Activated T-cell treated with anti-CD3 and anti-CD28 coated beads, Interleukin-2, amount 50 U/mL, for 72 hours (primary cell): ENCODE measurements at regions not wholly inside any gene's neighbourhood (a gene's known extent, or its start where the extent isn't known, plus 50 kb on each side); places are given as distances from the start of the nearest gene placed in this dataset.
"Not testable (repeated sequence)": the region's sequence is repeated elsewhere in the genome, so short reads cannot be mapped to it uniquely, and the experiment has no call there.

Experiments used
- ATAC-seq, 2 donors: fragments of 150-1000 bp; cut with Tn5 transposase; replicated peaks in 1 of 2; 2 replicates each; pipeline ENCODE4 v1.10.0; 2021; ENCODE audit warnings: moderate library complexity in 2 of 2, mild to moderate bottlenecking in 1 of 2
- DNase-seq, 2 donors: peaks; one replicate each; pipeline ENCODE4 v3.0.0; 2021 to 2022; ENCODE audit warnings: mixed read lengths in 1 of 2
- H3K27ac Mint-ChIP-seq: one replicate; pipeline ENCODE4 v1.8.0; 2022; ENCODE audit warnings: mild to moderate bottlenecking, moderate library complexity, mixed read lengths
- H3K27me3 Mint-ChIP-seq: one replicate; pipeline ENCODE4 v1.8.0; 2022; ENCODE audit warnings: low read depth, mixed read lengths
- H3K36me3 Mint-ChIP-seq, 2 donors: one replicate each; pipeline ENCODE4 v1.8.0; 2022; ENCODE audit warnings: mixed read lengths in 2 of 2, mild to moderate bottlenecking in 1 of 2; ENCODE audit not compliant: insufficient read depth in 2 of 2
- H3K4me1 Mint-ChIP-seq: one replicate; pipeline ENCODE4 v1.8.0; 2022; ENCODE audit warnings: low read depth, mixed read lengths
- H3K4me3 Mint-ChIP-seq, 2 donors: one replicate each; pipeline ENCODE4 v1.8.0; 2022; ENCODE audit warnings: mild to moderate bottlenecking in 2 of 2, mixed read lengths in 2 of 2, moderate library complexity in 2 of 2
- H3K9me3 Mint-ChIP-seq, 2 donors: one replicate each; pipeline ENCODE4 v1.8.0; 2022; ENCODE audit warnings: mixed read lengths in 2 of 2

DNA sequence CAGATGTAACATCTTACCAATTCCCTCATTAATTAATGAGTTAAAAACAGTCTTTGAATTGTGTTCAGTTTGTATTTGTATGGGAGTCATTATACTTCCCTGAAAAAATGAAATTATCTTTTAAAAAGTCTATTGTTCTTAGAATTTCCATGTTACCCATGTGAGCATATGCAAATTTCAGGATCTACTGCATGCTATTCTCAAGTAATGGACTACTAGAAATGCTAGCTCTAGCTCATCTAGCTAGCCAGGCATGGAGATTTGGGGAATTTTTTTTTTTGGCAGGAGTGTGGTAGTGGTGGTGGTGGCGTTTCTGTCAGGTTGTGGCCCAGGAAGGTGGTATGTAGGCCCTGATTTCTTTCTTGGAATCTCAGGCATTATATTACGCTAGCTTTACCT, 218.4 kb downstream of the AEBP2 start:
- ATAC-seq (no peak), DNase-seq (no peak)
- no peaks in the 10 kb centered on the region for H3K4me1 Mint-ChIP-seq
- no peaks in the 10 kb centered on the region for H3K27me3 Mint-ChIP-seq
- no peaks in the 10 kb centered on the region for H3K36me3 Mint-ChIP-seq
- H3K4me3 Mint-ChIP-seq: no peak overlapping the region
- H3K27ac Mint-ChIP-seq: no peak overlapping the region
- no peaks in the 10 kb centered on the region for H3K9me3 Mint-ChIP-seq

DNA sequence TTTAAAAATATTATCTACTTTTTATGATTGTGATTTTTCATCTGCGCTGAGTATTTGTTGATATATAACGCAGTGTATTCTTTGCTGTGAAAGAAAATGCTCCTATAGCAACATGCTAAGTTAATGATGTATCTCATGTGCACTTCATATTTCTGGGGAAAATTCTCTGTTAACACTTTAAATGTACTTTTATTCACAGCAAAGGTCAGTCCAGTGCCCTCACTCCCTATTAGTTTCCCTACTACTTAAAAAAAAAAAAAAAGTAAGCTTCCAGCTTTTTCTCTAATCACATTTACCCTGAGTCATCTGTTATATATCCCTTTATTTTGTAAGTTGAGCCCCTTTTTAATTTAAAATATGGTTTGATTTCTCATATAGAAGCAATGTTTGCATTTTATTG, 219.8 kb downstream of the AEBP2 start:
- Mint-ChIP-seq H3K27me3 (no peaks in the 10 kb centered on the region), H3K9me3 (peaks cover 2 to 3% of the 10 kb centered on the region in 2 donors), H3K27ac (no peak overlapping the region), H3K4me3 (no peak overlapping the region), H3K4me1 (no peaks in the 10 kb centered on the region), H3K36me3 (no peaks in the 10 kb centered on the region)
- ATAC-seq (no peak), DNase-seq (no peak)

DNA sequence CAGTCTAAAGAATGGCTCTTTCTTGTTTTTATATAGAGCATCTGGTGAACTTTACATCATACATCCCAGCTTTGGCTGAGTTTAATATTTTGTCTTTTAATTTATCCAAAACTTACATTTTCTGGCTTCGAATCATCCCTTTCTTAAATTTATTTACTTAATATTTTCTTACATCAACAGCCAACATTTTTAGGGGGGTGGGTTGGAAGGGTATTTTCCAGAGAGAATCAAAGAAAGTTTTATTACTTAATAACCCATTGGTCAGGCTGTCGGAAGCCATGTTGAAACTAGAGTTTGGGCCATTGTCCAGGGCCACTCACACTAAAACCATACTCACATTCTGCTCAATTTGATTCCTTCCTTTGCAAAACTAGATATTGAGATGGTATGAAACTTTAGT, 220.2 kb downstream of the AEBP2 start:
- no peak overlapping the region for H3K4me3 Mint-ChIP-seq
- H3K9me3 Mint-ChIP-seq: peaks cover 2 to 3% of the 10 kb centered on the region in 2 donors
- no peaks in the 10 kb centered on the region for H3K4me1 Mint-ChIP-seq
- H3K27ac Mint-ChIP-seq: no peak overlapping the region
- ATAC-seq (no peak), DNase-seq (no peak)
- no peaks in the 10 kb centered on the region for H3K36me3 Mint-ChIP-seq
- no peaks in the 10 kb centered on the region for H3K27me3 Mint-ChIP-seq

DNA sequence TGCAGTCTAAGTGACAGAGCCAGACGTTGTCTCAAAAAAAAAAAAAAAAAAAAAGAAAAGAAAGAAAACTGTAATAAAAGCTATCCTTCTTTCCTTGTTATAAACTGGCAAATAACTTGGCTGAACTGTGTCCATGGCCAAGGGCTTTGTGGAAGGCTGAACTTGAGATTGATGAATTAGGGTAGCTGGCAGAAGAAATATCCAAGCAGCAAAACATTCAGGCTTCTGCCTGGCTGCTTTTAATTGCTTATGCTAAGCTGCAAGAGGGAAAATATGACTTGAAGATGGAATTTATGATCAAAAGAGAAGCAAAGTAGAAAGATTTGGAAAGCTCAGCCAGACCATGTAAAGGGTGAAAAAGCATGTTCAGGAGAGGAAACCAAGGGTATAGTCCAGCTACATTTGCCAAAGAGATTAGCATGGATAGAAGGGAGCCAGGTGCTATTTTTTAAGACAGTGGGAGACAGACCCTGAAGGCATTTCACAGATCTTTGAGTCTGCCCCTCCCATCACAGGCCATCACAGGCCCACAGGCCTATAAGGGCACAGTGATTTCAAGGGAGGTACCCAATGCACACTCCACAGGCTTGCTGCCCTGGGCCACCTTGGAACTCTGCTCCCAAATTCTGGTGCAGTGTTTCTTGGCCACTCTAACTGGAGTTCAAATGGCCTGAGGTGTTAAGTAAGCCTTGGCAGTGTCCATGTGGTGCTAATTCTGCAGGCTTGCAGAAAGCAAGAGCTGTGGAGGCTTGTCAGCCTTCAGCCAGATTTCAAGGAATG, 226.0 kb downstream of the AEBP2 start:
- no peak for ATAC-seq
- Mint-ChIP-seq H3K4me1 (no peaks in the 10 kb centered on the region), H3K4me3 (no peak overlapping the region), H3K27me3 (no peaks in the 10 kb centered on the region), H3K9me3 (peaks cover 2 to 3% of the 10 kb centered on the region in 2 donors), H3K36me3 (no peaks in the 10 kb centered on the region), H3K27ac (no peak overlapping the region)
- DNase-seq: no peak

DNA sequence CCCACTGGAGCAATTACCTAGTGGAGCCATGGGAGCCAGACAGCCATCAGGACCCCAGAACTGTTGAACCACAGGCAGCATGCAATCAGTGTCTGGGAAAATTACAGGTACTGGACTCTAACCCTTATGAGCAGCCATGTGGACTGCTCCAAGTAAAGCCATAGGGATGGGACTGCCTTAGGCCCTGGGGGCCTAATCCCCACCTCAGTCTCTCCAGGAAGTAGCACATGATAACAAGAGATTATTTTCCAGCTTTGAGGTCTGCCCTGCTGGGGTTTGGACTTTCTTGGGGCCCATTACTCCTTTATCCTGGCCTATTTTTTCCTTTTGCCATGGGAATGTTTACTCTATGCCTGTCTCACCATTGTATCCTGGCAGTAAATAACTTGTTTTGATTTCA, 226.8 kb downstream of the AEBP2 start:
- Mint-ChIP-seq H3K36me3 (no peaks in the 10 kb centered on the region), H3K27me3 (no peaks in the 10 kb centered on the region), H3K4me3 (no peak overlapping the region), H3K9me3 (peaks cover 2 to 3% of the 10 kb centered on the region in 2 donors), H3K4me1 (no peaks in the 10 kb centered on the region), H3K27ac (no peak overlapping the region)
- ATAC-seq (no peak), DNase-seq (no peak)

DNA sequence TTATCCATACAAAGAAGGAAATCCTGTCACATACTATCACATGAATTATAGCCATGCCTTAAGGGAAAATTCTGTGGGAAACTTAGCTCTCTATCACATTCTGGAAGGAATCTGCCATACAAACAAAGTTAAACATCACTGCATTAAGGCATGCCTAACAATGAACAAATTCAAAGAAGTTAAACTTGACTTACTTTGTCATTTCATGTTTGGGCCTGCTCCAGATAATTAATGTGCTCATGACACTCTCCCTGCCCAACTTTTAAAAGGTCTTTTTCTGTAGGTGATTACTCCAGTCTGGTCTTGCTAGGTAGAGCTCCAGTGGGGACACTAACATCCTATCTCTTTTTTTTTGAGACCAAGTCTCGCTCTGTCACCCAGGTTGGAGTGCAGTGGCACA, 230.5 kb downstream of the AEBP2 start:
- Mint-ChIP-seq H3K4me3 (no peak overlapping the region), H3K36me3 (no peaks in the 10 kb centered on the region), H3K4me1 (no peaks in the 10 kb centered on the region), H3K27me3 (no peaks in the 10 kb centered on the region), H3K27ac (no peak overlapping the region), H3K9me3 (no peaks in the 10 kb centered on the region)
- ATAC-seq (no peak), DNase-seq (no peak)

DNA sequence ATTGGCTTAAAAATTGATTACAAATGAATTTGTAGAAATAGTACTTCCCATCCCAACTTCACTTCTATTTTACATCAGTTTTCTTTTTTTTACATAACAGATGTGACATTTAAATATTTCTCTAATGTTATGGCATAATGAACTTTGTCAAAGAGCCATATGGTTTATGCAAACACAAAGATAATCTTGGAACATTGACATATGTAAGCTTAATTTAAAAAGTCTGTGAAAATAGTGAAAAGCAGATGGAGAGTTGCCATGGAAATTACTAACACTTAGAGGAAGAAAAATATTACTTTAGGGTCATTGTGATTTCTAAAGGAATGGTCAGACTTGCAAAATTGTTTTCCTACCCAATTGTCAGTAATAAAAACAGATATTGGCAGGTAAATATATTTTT, 232.4 kb downstream of the AEBP2 start:
- Mint-ChIP-seq H3K27me3 (no peaks in the 10 kb centered on the region), H3K36me3 (peaks cover 2 to 3% of the 10 kb centered on the region in 2 donors), H3K4me3 (no peak overlapping the region), H3K9me3 (peaks cover 3% of the 10 kb centered on the region in 2 donors), H3K4me1 (peaks cover 8% of the 10 kb centered on the region), H3K27ac (no peak overlapping the region)
- DNase-seq: no peak
- no peak for ATAC-seq

DNA sequence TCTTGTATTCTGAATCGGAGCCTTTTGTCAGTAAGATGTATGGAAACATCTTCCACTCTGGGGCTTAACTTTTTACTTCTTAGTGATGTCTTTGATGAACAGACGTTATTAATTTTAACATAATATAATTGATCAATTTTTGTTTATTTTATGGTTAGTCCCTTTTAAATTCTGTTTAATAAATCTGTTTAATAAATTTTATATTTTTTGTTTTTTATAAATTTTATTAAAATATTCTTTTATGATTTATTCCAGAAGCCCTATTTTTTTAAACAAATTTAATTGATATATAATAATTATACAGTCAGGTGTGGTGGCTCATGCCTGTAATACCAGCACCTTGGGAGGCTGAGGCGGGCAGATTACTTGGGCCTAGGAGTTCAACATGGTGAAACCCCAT, 235.1 kb downstream of the AEBP2 start:
- H3K4me3 Mint-ChIP-seq: no peak overlapping the region
- no peaks in the 10 kb centered on the region for H3K27me3 Mint-ChIP-seq
- no peak overlapping the region for H3K27ac Mint-ChIP-seq
- H3K36me3 Mint-ChIP-seq: peaks cover 11 to 13% of the 10 kb centered on the region in 2 donors
- H3K9me3 Mint-ChIP-seq: peaks cover 10 to 12% of the 10 kb centered on the region in 2 donors
- H3K4me1 Mint-ChIP-seq: peaks cover 28% of the 10 kb centered on the region
- ATAC-seq (no peak), DNase-seq (no peak)

DNA sequence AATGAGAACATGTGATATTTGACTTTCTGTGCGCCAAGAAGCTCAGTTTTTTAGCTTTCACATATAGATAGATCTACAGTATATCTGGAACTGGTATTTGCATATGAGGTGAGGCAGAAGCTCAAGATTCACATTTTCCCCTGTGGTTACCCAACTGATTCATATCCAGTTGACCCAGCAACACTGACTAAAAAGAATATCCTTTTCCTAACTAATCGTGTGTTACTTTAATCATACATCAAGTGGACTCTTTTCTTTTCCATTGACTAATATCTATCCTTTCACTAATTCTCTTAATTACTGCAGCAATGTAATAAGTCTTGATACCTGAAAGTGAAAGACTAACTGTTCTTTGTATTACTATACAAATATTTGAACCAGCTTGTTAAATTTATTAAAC, 236.1 kb downstream of the AEBP2 start:
- DNase-seq: peak; percentile 12 to 16
- no peak overlapping the region for H3K27ac Mint-ChIP-seq
- peaks cover 11 to 13% of the 10 kb centered on the region in 2 donors for H3K9me3 Mint-ChIP-seq
- H3K4me3 Mint-ChIP-seq: no peak overlapping the region
- H3K4me1 Mint-ChIP-seq: peaks cover 37% of the 10 kb centered on the region
- no peaks in the 10 kb centered on the region for H3K27me3 Mint-ChIP-seq
- peak; percentile 97 to 99 for ATAC-seq
- peaks cover 14 to 20% of the 10 kb centered on the region in 2 donors for H3K36me3 Mint-ChIP-seq

DNA sequence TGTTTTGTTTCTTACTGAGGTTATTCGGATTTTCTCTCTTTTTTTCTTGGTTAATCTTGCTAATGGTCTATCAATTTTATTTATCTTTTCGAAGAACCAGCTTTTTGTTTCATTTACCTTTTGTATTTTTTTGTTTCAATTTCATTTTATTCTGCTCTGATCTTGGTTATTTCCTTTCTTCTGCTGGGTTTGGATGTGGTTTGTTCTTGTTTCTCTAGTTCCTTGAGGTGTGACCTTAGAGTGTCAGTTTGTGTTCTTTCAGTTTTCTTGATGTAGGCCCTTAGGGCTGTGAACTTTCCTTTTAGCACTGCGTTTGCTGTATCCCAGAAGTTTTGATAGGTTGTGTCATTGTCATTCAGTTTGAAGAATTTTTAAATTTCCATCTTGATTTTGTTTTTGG, 239.2 kb downstream of the AEBP2 start:
- ATAC-seq, DNase-seq, H3K27me3 Mint-ChIP-seq: not testable (repeated sequence)
- Mint-ChIP-seq H3K4me3 (peak overlapping the region; percentile 48 to 51), H3K36me3 (peaks cover 14 to 24% of the 10 kb centered on the region in 2 donors), H3K27ac (peak overlapping the region; percentile 83), H3K4me1 (peaks cover 38% of the 10 kb centered on the region), H3K9me3 (peaks cover 11 to 13% of the 10 kb centered on the region in 2 donors)

DNA sequence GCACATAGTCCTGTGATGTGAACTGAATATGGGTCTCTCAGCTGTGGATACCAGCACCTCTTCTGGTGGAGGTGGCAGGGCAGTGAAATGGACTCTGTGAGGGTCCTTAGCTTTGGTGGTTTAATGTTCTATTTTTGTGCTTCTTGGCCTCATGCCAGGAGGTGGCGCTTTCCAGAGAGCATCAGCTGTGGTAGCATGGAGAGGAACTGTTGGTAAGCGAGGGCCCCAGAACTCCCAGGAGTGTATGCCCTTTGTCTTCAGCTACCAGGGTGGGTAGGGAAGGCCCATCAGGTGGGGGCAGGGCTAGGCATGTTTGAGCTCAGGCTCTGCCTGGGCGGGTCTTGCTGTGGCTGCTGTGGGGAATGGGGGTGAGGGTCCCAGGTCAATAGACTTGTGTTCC, 241.7 kb downstream of the AEBP2 start:
- peaks cover 14 to 24% of the 10 kb centered on the region in 2 donors for H3K36me3 Mint-ChIP-seq
- DNase-seq: no peak
- H3K9me3 Mint-ChIP-seq: peaks cover 11 to 13% of the 10 kb centered on the region in 2 donors
- H3K4me3 Mint-ChIP-seq: no peak overlapping the region
- no peak overlapping the region for H3K27ac Mint-ChIP-seq
- H3K27me3 Mint-ChIP-seq: no peaks in the 10 kb centered on the region
- H3K4me1 Mint-ChIP-seq: peaks cover 30% of the 10 kb centered on the region
- ATAC-seq: no peak

DNA sequence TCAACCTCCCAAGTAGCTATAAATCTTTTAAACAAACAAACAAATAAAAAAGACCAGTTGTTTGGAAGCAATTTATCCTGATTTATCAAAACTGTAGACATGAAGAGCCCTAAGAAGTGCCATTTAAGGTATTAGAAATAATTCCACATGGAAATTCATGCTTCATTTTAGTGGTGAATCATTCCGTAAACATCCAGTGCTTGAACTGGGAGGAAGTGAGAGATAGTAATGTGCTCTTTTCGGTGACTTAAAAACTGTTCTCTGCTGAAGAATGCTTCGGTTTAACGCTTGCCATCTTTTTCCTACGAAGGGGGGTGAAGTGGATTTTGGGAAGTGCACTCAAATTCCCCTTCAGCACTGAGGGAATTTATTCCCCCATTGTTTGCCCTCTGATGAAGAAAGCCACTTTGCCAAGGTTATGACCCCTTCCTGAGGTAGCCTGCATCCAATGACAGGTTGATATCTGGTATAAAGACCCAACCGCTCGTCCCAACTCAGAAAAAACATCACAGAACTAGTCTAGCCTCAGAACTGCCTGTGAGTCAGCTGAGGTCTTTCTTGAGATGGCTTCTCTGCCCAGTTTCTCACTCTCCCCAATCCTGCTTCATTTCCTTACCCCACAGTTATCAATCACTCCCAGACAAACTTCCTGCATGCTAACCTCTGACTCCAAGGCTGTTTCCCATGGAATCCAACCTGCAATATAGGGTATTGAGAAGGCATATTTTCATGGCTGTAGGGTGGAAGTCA, 244.1 kb downstream of the AEBP2 start:
- no peak for ATAC-seq
- no peak overlapping the region for H3K4me3 Mint-ChIP-seq
- peaks cover 7 to 12% of the 10 kb centered on the region in 2 donors for H3K36me3 Mint-ChIP-seq
- peaks cover 1 to 4% of the 10 kb centered on the region in 2 donors for H3K9me3 Mint-ChIP-seq
- H3K27me3 Mint-ChIP-seq: no peaks in the 10 kb centered on the region
- H3K27ac Mint-ChIP-seq: no peak overlapping the region
- no peak for DNase-seq
- peaks cover 21% of the 10 kb centered on the region for H3K4me1 Mint-ChIP-seq

DNA sequence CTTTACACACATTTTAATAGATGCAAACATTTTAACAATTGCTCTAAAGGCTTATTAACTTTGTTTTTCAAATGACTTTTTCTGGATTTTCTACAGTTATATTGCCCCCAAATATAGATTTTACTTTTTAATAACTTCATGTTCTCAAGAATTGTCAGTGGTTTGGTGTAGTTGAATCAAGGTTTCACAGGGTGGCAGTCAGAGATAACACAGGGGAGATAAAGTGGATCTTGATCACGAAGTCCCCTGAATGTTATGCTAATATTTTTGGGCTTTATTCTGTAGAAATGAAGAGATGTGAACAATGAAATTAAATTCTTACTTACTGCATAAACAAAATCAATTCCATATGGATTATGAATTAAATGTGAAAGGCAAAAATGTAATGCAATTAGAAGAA, 248.1 kb downstream of the AEBP2 start:
- ATAC-seq (no peak), DNase-seq (no peak)
- Mint-ChIP-seq H3K9me3 (no peaks in the 10 kb centered on the region), H3K4me1 (no peaks in the 10 kb centered on the region), H3K4me3 (no peak overlapping the region), H3K27ac (no peak overlapping the region), H3K36me3 (no peaks in the 10 kb centered on the region), H3K27me3 (no peaks in the 10 kb centered on the region)
